Endothelial cell of umbilical vein (primary cell): ENCODE measurements at regions not wholly inside any gene's neighbourhood (a gene's known extent, or its start where the extent isn't known, plus 50 kb on each side); places are given as distances from the start of the nearest gene placed in this dataset.

Experiments
- BruUV-seq: library from RNA; stranded (reverse); fragments of 400-500 nt; replicated peaks from 2 replicates; lab custom pipeline; 2021; lab: Mats Ljungman, UMichigan
- CTCF ChIA-PET: fragments of 300-600, 350-600 bp; sonication (Branson Sonifier 250); formaldehyde crosslinking; loops from one replicate; lab custom pipeline; 2021; ENCODE audit warnings: antibody characterized with exemption, inconsistent platforms; lab: Charles Lee
- POLR2A ChIA-PET: fragments of 300-600, 350-600 bp; sonication (Branson Sonifier 250); formaldehyde crosslinking; loops from one replicate; lab custom pipeline; 2021; ENCODE audit warnings: antibody characterized with exemption, inconsistent platforms; lab: Charles Lee
- DNase-seq: peaks from one replicate; pipeline ENCODE4 v3.0.0-alpha.2; 2011; ENCODE audit warnings: low read depth, low spot score
- FAIRE-seq: peaks from 2 replicates; lab custom pipeline; 2011; peaks lifted over from hg19 to GRCh38; lab: Jason Lieb, UNC
- H2AFZ ChIP-seq: 2 replicates; pipeline ENCODE4 v1.6.0; 2012; ENCODE audit warnings: low read depth, low read length, control low read depth, inconsistent platforms
- H3K27ac ChIP-seq: 2 replicates; pipeline ENCODE4 v1.5.1; 2011; ENCODE audit warnings: low read depth, mild to moderate bottlenecking, control low read depth, low read length, moderate library complexity; ENCODE audit not compliant: insufficient read depth
- H3K27me3 ChIP-seq, 2 experiments: 2 replicates each; pipeline versions ENCODE4 v1.6.0 to v1.6.1; 2011; ENCODE audit warnings: low read length in 2 of 2, mixed read lengths in 1 of 2; ENCODE audit not compliant: control insufficient read depth in 2 of 2, insufficient read depth in 2 of 2
- H3K36me3 ChIP-seq, 2 experiments: 2 replicates in 1 of 2; 3 replicates in 1 of 2; pipeline ENCODE4 v1.5.1; 2011; ENCODE audit warnings: low read length in 2 of 2, mild to moderate bottlenecking in 1 of 2, moderate library complexity in 1 of 2; ENCODE audit not compliant: control insufficient read depth in 2 of 2, insufficient read depth in 2 of 2; ENCODE audit errors: extremely low read depth in 1 of 2
- H3K4me1 ChIP-seq: 3 replicates; pipeline ENCODE4 v1.5.1; 2011; ENCODE audit warnings: mild to moderate bottlenecking, low read length; ENCODE audit not compliant: control insufficient read depth, insufficient read depth; ENCODE audit errors: extremely low read depth
- H3K4me2 ChIP-seq: 2 replicates; pipeline ENCODE4 v1.6.1; 2011; ENCODE audit warnings: low read length, control low read depth, mixed read lengths; ENCODE audit not compliant: insufficient read depth
- H3K4me3 ChIP-seq, 3 experiments: fragments of 200-600 bp in 1 of 3; sonication (generic), shearing (Covaris generic) in 1 of 3; replicated peaks in 1 of 3; 2 replicates each; pipeline ENCODE4 v1.5.1; 2011 to 2016; ENCODE audit warnings: control low read depth in 3 of 3, low read length in 3 of 3, mild to moderate bottlenecking in 2 of 3, inconsistent platforms in 1 of 3, low read depth in 1 of 3, moderate library complexity in 1 of 3; ENCODE audit not compliant: insufficient read depth in 1 of 3
- H3K79me2 ChIP-seq: 2 replicates; pipeline ENCODE4 v1.6.0; 2012; ENCODE audit warnings: low read length, inconsistent platforms; ENCODE audit not compliant: control insufficient read depth, insufficient read depth
- H3K9ac ChIP-seq: replicated peaks from 2 replicates; pipeline ENCODE3; 2011; ENCODE audit warnings: low read length, control low read depth; ENCODE audit not compliant: insufficient read depth; ENCODE audit errors: extremely low read depth
- H3K9me1 ChIP-seq: replicated peaks from 3 replicates; pipeline ENCODE4 v1.6.0; 2011; ENCODE audit warnings: mild to moderate bottlenecking, low read length; ENCODE audit not compliant: control insufficient read depth, insufficient read depth; ENCODE audit errors: extremely low read depth
- H3K9me3 ChIP-seq: replicated peaks from 2 replicates; pipeline ENCODE4 v1.5.1; 2012; ENCODE audit warnings: low read length, inconsistent platforms; ENCODE audit not compliant: control insufficient read depth, insufficient read depth
- H4K20me1 ChIP-seq: replicated peaks from 2 replicates; pipeline ENCODE3; 2011; ENCODE audit warnings: mild to moderate bottlenecking, low read length; ENCODE audit not compliant: control insufficient read depth, insufficient read depth; ENCODE audit errors: extremely low read depth
- CTCF ChIP-seq, 2 donors: IDR thresholded peaks; 1 replicate in 1 of 2; 2 replicates in 1 of 2; pipeline ENCODE4 v1.5.1; 2011; ENCODE audit warnings: low read length in 2 of 2, mild to moderate bottlenecking in 2 of 2, moderate library complexity in 2 of 2, control low read depth in 1 of 2, inconsistent platforms in 1 of 2, low read depth in 1 of 2; ENCODE audit not compliant: insufficient read depth in 1 of 2; ENCODE audit errors: extremely low read depth in 1 of 2
- EZH2 ChIP-seq: IDR thresholded peaks from 2 replicates; pipeline ENCODE4 v1.6.1; 2012; ENCODE audit warnings: borderline replicate concordance, low read depth, mild to moderate bottlenecking, moderate library complexity, low read length, inconsistent platforms; ENCODE audit not compliant: severe bottlenecking
- FOS ChIP-seq: IDR thresholded peaks from 2 replicates; pipeline ENCODE4 v1.6.1; 2011; ENCODE audit warnings: mild to moderate bottlenecking, low read length, moderate library complexity, borderline replicate concordance; ENCODE audit not compliant: insufficient read depth
- GATA2 ChIP-seq: IDR thresholded peaks from 2 replicates; pipeline ENCODE4 v1.7.0; 2011; ENCODE audit warnings: low read depth, mild to moderate bottlenecking, moderate library complexity, mixed read lengths, low read length; ENCODE audit not compliant: insufficient read length, insufficient read depth
- JUN ChIP-seq: IDR thresholded peaks from 2 replicates; pipeline ENCODE4 v1.6.1; 2011; ENCODE audit warnings: borderline replicate concordance, low read depth; ENCODE audit not compliant: insufficient read length, insufficient read depth
- MAX ChIP-seq: IDR thresholded peaks from 2 replicates; pipeline ENCODE4 v1.6.1; 2011; ENCODE audit not compliant: insufficient read depth, insufficient read length
- MYC ChIP-seq: IDR thresholded peaks from one replicate; pipeline ENCODE4 v1.6.1; 2011; ENCODE audit warnings: mild to moderate bottlenecking, low read depth, low read length
- POLR2A ChIP-seq: IDR thresholded peaks from 2 replicates; pipeline ENCODE4 v1.6.1; 2012; ENCODE audit warnings: low read depth, mild to moderate bottlenecking, control low read depth, low read length
- POLR2AphosphoS5 ChIP-seq: IDR thresholded peaks from 2 replicates; pipeline ENCODE4 v1.6.1; 2012; ENCODE audit warnings: low read depth, mild to moderate bottlenecking, control low read depth, low read length, moderate library complexity; ENCODE audit not compliant: insufficient read depth
- dilution Hi-C: fragments of 300-500 bp; cut with MboI; formaldehyde crosslinking; loops from one replicate; pipeline ENCODE4 v1.15.0; 2019; ENCODE audit warnings: low sequenced_read_pairs; ENCODE audit not compliant: extremely low pct_ligation_motif_present
- intact Hi-C: fragments of 100-400 bp; cut with micrococcal nuclease; formaldehyde crosslinking; loops from one replicate; pipeline ENCODE4 v1.10.0; 2022

- TF ChIP-seq POLR2AphosphoS5 (no peak), JUN (no peak), EZH2 (no peak), GATA2 (no peak), POLR2A (no peak), FOS (no peak), MYC (no peak), CTCF (IDR thresholded peaks at IDR 0.05; ENCODE audit: extremely low read depth in 1 of 2, insufficient read depth in 1 of 2, low read depth in 1 of 2, low read length in 2 of 2) (no peak), MAX (no peak)
- Histone ChIP-seq H3K4me2 (no peak overlapping the region), H3K9ac (no peak overlapping the region), H3K27ac (no peak overlapping the region), H3K9me1 (no peaks in the 10 kb centered on the region), H3K4me1 (no peaks in the 10 kb centered on the region), H3K36me3 (no peaks in the 10 kb centered on the region), H3K79me2 (no peaks in the 10 kb centered on the region), H2AFZ (no peak overlapping the region), H3K9me3 (peaks cover 8% of the 10 kb centered on the region), H4K20me1 (no peaks in the 10 kb centered on the region), H3K4me3 (no peak overlapping the region), H3K27me3 (no peaks in the 10 kb centered on the region)
- CTCF ChIA-PET, result no interaction called here
- no peak for DNase-seq
- POLR2A ChIA-PET, result no interaction called here
- intact Hi-C loops (no loop called here), dilution Hi-C loops (no loop called here)
- no TSS peak for BruUV-seq
- FAIRE-seq, result no peak
Measured at GRCh38 chr22:48522271-48522670, 1305.4 kb downstream of the BRD1 start.
